ENCODE measurements at regions not wholly inside any gene's neighbourhood (a gene's known extent, or its start where the extent isn't known, plus 50 kb on each side); places are given as distances from the start of the nearest gene placed in this dataset.

DNA sequence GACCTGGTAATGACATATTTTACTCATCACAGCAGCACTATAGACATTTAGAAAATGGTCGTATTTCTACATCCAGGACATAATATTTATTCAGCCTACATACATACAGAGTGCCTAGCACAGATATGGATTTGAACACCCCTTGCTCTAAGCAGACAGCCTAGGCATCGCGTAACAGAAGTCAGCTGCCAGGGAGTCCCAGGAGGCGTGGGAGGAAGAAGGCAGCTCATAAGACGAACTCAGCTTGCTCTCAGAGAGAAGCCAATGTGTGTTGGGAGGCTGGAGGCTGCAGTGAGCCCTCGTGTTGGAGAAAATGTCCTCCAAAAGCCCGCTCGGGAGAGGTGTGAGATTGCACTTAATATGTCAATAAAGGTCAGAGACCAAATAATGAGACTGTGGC is 131.6 kb downstream of the BCOR start:
- TF ChIP-seq, protein P1, sequence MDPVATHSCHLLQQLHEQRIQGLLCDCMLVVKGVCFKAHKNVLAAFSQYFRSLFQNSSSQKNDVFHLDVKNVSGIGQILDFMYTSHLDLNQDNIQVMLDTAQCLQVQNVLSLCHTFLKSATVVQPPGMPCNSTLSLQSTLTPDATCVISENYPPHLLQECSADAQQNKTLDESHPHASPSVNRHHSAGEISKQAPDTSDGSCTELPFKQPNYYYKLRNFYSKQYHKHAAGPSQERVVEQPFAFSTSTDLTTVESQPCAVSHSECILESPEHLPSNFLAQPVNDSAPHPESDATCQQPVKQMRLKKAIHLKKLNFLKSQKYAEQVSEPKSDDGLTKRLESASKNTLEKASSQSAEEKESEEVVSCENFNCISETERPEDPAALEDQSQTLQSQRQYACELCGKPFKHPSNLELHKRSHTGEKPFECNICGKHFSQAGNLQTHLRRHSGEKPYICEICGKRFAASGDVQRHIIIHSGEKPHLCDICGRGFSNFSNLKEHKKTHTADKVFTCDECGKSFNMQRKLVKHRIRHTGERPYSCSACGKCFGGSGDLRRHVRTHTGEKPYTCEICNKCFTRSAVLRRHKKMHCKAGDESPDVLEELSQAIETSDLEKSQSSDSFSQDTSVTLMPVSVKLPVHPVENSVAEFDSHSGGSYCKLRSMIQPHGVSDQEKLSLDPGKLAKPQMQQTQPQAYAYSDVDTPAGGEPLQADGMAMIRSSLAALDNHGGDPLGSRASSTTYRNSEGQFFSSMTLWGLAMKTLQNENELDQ (tag by site-specific recombination; IDR thresholded peaks at IDR 0.05; ENCODE audit: low read depth), result no peak
- TF ChIP-seq, protein P2, sequence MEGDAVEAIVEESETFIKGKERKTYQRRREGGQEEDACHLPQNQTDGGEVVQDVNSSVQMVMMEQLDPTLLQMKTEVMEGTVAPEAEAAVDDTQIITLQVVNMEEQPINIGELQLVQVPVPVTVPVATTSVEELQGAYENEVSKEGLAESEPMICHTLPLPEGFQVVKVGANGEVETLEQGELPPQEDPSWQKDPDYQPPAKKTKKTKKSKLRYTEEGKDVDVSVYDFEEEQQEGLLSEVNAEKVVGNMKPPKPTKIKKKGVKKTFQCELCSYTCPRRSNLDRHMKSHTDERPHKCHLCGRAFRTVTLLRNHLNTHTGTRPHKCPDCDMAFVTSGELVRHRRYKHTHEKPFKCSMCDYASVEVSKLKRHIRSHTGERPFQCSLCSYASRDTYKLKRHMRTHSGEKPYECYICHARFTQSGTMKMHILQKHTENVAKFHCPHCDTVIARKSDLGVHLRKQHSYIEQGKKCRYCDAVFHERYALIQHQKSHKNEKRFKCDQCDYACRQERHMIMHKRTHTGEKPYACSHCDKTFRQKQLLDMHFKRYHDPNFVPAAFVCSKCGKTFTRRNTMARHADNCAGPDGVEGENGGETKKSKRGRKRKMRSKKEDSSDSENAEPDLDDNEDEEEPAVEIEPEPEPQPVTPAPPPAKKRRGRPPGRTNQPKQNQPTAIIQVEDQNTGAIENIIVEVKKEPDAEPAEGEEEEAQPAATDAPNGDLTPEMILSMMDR (tag by site-specific recombination; IDR thresholded peaks at IDR 0.05), result no peak
- TF ChIP-seq ZNF777 (tag by site-specific recombination; IDR thresholded peaks at IDR 0.05; ENCODE audit: borderline replicate concordance) (no peak), ZSCAN16 (tag by site-specific recombination; IDR thresholded peaks at IDR 0.05) (no peak), ZNF174 (tag by site-specific recombination; IDR thresholded peaks at IDR 0.05) (no peak), YY1 (tag by site-specific recombination; IDR thresholded peaks at IDR 0.05) (no peak), ZNF394 (tag by site-specific recombination; IDR thresholded peaks at IDR 0.05; ENCODE audit: borderline replicate concordance) (no peak), ZNF121 (tag by site-specific recombination; IDR thresholded peaks at IDR 0.05) (no peak), ZNF16 (tag by site-specific recombination; IDR thresholded peaks at IDR 0.05; ENCODE audit: low read depth) (no peak), ZNF837 (tag by site-specific recombination; IDR thresholded peaks at IDR 0.05) (no peak)
- TF ChIP-seq, protein P3, sequence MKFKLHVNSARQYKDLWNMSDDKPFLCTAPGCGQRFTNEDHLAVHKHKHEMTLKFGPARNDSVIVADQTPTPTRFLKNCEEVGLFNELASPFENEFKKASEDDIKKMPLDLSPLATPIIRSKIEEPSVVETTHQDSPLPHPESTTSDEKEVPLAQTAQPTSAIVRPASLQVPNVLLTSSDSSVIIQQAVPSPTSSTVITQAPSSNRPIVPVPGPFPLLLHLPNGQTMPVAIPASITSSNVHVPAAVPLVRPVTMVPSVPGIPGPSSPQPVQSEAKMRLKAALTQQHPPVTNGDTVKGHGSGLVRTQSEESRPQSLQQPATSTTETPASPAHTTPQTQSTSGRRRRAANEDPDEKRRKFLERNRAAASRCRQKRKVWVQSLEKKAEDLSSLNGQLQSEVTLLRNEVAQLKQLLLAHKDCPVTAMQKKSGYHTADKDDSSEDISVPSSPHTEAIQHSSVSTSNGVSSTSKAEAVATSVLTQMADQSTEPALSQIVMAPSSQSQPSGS (tag by site-specific recombination; IDR thresholded peaks at IDR 0.05; ENCODE audit: low read depth), result no peak
- TF ChIP-seq, protein P4, sequence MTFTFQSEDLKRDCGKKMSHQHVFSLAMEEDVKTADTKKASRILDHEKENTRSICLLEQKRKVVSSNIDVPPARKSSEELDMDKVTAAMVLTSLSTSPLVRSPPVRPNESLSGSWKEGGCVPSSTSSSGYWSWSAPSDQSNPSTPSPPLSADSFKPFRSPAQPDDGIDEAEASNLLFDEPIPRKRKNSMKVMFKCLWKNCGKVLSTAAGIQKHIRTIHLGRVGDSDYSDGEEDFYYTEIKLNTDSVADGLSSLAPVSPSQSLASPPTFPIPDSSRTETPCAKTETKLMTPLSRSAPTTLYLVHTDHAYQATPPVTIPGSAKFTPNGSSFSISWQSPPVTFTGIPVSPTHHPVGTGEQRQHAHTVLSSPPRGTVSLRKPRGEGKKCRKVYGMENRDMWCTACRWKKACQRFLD (tag by site-specific recombination; IDR thresholded peaks at IDR 0.05), result no peak

Data from HEK293 (cell line).